ENCODE measurements at regions not wholly inside any gene's neighbourhood (a gene's known extent, or its start where the extent isn't known, plus 50 kb on each side); places are given as distances from the start of the nearest gene placed in this dataset.

- H3K4me1 Mint-ChIP-seq = peaks cover 3% of the 10 kb centered on the region
- no peaks in the 10 kb centered on the region for H3K27me3 Mint-ChIP-seq (ENCODE audit: insufficient read depth)
- WGBS, 2 experiments (ENCODE audit: insufficient coverage in 1 of 2, insufficient read length in 1 of 2) = 100% methylated on average over 1 of the region's 2 CpGs
- Histone ChIP-seq H3K27me3 (ENCODE audit: control insufficient read depth, insufficient read depth, low read length, poor library complexity, severe bottlenecking) (no peaks in the 10 kb centered on the region), H3K4me1 (ENCODE audit: control insufficient read depth, insufficient read depth, low read length) (no peaks in the 10 kb centered on the region), H3K4me3 (ENCODE audit: low read length) (no peak overlapping the region), H3K9me3 (ENCODE audit: control insufficient read depth, low read length) (no peaks in the 10 kb centered on the region), H3K9ac (ENCODE audit: extremely low read depth, low read length, poor library complexity, severe bottlenecking) (no peak overlapping the region), H3K36me3 (ENCODE audit: control insufficient read depth, insufficient read depth, low read length) (no peaks in the 10 kb centered on the region), H3K27ac (ENCODE audit: low read depth, low read length) (no peak overlapping the region)
- H3K9me3 Mint-ChIP-seq = no peaks in the 10 kb centered on the region
- H3K27ac Mint-ChIP-seq = no peak overlapping the region
- no peak overlapping the region for H3K4me3 Mint-ChIP-seq
- no peak for DNase-seq
- TF ChIP-seq, protein P1, sequence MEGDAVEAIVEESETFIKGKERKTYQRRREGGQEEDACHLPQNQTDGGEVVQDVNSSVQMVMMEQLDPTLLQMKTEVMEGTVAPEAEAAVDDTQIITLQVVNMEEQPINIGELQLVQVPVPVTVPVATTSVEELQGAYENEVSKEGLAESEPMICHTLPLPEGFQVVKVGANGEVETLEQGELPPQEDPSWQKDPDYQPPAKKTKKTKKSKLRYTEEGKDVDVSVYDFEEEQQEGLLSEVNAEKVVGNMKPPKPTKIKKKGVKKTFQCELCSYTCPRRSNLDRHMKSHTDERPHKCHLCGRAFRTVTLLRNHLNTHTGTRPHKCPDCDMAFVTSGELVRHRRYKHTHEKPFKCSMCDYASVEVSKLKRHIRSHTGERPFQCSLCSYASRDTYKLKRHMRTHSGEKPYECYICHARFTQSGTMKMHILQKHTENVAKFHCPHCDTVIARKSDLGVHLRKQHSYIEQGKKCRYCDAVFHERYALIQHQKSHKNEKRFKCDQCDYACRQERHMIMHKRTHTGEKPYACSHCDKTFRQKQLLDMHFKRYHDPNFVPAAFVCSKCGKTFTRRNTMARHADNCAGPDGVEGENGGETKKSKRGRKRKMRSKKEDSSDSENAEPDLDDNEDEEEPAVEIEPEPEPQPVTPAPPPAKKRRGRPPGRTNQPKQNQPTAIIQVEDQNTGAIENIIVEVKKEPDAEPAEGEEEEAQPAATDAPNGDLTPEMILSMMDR (conservative IDR thresholded peaks at IDR 0.05) = no peak
- H3K36me3 Mint-ChIP-seq (ENCODE audit: low read depth) = no peaks in the 10 kb centered on the region
Observed at GRCh38 chr5:152990217-152990616, 500.3 kb upstream of the GRIA1 start.

DNA sequence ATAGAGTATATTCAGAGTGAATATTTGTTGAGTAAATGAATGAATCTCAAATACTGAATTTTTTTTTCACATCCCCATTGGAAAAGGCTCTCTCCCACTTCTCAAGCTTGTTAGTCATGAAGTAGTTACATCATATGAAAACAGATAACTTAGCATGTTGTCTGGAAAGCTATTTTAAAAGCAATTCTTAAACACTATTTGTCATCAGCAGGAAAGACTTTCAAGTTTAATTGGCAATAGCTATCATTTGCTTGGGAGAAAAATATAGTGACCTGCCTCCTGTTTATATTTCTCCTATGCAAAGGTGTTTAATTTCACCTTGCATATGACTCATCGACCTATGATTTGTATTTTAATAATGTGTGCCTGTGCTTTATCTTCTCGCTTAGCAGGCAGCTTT is 499.8 kb upstream of the GRIA1 start:
- Mint-ChIP-seq H3K4me1 (peaks cover 3% of the 10 kb centered on the region), H3K36me3 (ENCODE audit: low read depth) (no peaks in the 10 kb centered on the region), H3K4me3 (no peak overlapping the region), H3K27ac (no peak overlapping the region), H3K9me3 (no peaks in the 10 kb centered on the region), H3K27me3 (ENCODE audit: insufficient read depth) (no peaks in the 10 kb centered on the region)
- H3K4me3 ChIP-seq (ENCODE audit: low read length) = no peak overlapping the region
- no peak overlapping the region for H3K9ac ChIP-seq (ENCODE audit: extremely low read depth, low read length, poor library complexity, severe bottlenecking)
- no peaks in the 10 kb centered on the region for H3K4me1 ChIP-seq (ENCODE audit: control insufficient read depth, insufficient read depth, low read length)
- no peaks in the 10 kb centered on the region for H3K36me3 ChIP-seq (ENCODE audit: control insufficient read depth, insufficient read depth, low read length)
- no peaks in the 10 kb centered on the region for H3K9me3 ChIP-seq (ENCODE audit: control insufficient read depth, low read length)
- 83% methylated on average over 2 of the region's 2 CpGs; no CpG with 5 or more reads in 1 of the 2 experiments for WGBS, 2 experiments (ENCODE audit: insufficient coverage in 1 of 2, insufficient read length in 1 of 2)
- H3K27me3 ChIP-seq (ENCODE audit: control insufficient read depth, insufficient read depth, low read length, poor library complexity, severe bottlenecking) = no peaks in the 10 kb centered on the region
- no peak for DNase-seq
- TF ChIP-seq, protein P1 (conservative IDR thresholded peaks at IDR 0.05) = no peak
- no peak overlapping the region for H3K27ac ChIP-seq (ENCODE audit: low read depth, low read length)

GRCh38 chr5:152994033-152994680 is 496.3 kb upstream of the GRIA1 start:
- H3K4me3 ChIP-seq (ENCODE audit: low read length) = no peak overlapping the region
- H3K27me3 ChIP-seq (ENCODE audit: control insufficient read depth, insufficient read depth, low read length, poor library complexity, severe bottlenecking) = no peaks in the 10 kb centered on the region
- no peaks in the 10 kb centered on the region for H3K4me1 ChIP-seq (ENCODE audit: control insufficient read depth, insufficient read depth, low read length)
- no peak overlapping the region for H3K9ac ChIP-seq (ENCODE audit: extremely low read depth, low read length, poor library complexity, severe bottlenecking)
- no peaks in the 10 kb centered on the region for H3K36me3 ChIP-seq (ENCODE audit: control insufficient read depth, insufficient read depth, low read length)
- H3K36me3 Mint-ChIP-seq (ENCODE audit: low read depth) = no peaks in the 10 kb centered on the region
- H3K27ac Mint-ChIP-seq = no peak overlapping the region
- peaks cover 24% of the 10 kb centered on the region for H3K9me3 ChIP-seq (ENCODE audit: control insufficient read depth, low read length)
- H3K9me3 Mint-ChIP-seq = peaks cover 14% of the 10 kb centered on the region
- no peak overlapping the region for H3K4me3 Mint-ChIP-seq
- WGBS, 2 experiments (ENCODE audit: insufficient coverage in 1 of 2, insufficient read length in 1 of 2) = 95 to 100% methylated on average over 3 to 5 of the region's 5 CpGs
- peaks cover 3% of the 10 kb centered on the region for H3K4me1 Mint-ChIP-seq
- TF ChIP-seq, protein P1 (conservative IDR thresholded peaks at IDR 0.05) = no peak
- no peak for DNase-seq
- H3K27me3 Mint-ChIP-seq (ENCODE audit: insufficient read depth) = no peaks in the 10 kb centered on the region
- no peak overlapping the region for H3K27ac ChIP-seq (ENCODE audit: low read depth, low read length)

Measured in endodermal cell (in vitro differentiated cells).